HG02623 (cell line): ENCODE measurements at regions not wholly inside any gene's neighbourhood (a gene's known extent, or its start where the extent isn't known, plus 50 kb on each side); places are given as distances from the start of the nearest gene placed in this dataset.

Experiments
- ATAC-seq: cut with Tn5 transposase; IDR thresholded peaks from one replicate; pipeline ENCODE4 v1.9.1; 2021; ENCODE audit warnings: moderate library complexity; ENCODE audit not compliant: unreplicated experiment

DNA sequence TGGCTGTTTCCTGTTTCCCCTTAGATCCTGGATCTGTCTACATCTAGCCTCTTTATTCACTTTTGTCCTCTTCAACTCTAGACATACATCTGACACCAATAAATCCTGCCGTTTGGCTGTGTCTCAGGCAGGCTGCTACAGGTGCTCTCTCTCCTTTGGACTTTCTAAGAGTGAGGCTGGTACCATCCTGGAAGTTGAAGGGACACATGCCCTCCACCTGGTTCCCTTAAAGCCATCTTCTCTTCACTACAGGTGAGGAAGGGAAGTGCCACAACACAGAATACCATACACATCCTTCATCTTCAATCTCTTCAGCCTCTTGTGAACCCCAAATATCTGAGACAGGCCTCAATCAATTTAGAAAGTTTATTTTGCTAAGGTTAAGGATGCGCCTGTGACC, 137.9 kb downstream of the BACH1 start:
- no peak for ATAC-seq

DNA sequence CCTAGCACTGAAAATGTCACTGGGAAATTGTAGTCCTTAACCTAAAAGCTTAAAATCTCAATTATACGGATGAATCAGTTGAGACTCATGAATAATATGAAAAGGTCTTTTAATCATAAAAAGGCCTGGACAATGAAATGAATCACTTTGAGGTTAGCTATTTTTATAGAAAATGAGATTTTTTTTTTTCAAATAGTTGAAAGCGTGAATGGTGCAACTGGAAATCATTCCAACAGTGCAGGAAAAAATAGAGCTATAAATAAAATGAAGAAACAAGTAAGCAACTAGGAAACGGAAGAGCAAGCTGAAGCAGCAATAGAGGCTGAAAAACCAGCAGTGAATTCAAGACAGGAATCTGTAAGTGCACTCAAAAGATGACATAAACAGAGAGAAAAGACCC, 142.9 kb downstream of the BACH1 start:
- ATAC-seq: no peak

DNA sequence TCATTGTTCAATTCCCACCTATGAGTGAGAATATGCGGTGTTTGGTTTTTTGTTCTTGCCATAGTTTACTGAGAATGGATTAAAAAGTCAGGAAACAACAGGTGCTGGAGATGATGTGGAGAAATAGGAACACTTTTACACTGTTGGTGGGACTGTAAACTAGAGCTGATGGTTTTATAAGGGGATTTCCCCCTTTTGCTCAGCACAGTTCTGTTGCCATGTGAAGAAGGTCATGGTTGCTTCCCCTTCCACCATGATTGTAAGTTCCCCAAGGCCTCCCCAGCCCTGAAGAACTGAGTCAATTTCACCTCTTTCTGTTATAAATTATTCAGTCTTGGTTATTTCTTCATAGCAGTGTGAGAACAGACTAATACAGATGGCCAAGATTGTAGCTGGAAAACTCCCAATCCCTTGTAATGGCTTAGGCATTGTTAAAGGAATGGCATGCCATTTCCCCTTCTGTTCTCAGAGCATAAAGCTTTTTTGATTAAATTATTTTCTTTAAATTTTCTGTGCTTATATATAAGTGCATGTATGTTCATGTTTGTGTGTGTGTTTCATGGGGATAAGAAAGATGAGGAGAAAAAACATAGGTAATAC, 144.8 kb downstream of the BACH1 start:
- no peak for ATAC-seq

DNA sequence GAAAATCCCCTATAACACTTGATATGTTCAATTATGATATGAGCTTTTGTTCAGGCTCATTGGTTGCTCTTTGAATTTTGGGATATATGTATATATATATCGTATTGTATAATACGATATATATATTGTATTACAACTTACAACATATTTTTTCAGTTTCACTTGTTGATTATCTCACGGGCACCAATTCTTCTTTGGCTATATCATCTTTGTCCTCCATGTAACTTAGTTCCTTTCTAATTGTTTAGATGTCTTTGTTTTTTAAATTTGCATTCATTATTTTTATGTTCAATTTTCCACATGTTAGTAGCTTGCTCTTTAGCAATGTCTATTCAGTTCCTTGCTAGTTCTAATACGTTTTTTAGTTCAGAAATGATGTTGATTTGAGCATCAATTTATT, 150.0 kb downstream of the BACH1 start:
- ATAC-seq: no peak

DNA sequence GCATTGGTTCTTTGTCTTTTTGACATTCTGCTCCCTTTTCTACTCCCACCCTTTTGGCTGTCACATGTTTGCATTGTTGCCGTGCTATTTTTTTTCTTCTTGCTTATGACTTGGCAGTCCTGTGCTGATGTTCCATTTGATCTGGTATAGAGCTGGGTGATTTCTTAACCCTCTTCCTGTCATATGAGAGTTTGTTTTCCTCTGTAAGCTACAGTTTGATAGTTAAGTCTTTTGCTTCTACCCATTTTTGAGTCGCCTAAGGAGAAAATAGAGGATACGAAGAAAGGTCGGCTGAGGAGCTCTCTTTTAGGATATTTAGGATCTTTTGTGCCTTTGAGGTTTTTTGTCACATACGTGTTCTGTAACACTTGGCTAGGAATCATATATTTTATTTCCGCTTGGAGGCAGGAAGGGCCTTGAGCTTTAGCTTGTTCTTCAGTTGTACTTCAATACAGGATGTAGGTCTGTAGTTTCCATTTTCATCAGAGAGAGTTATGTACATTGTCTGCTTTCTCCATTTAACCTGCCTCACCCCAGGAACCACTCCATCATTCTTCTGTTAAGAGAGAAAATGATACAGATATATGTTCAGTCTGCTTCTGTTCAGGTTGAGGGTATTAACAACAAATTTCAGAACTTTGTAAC, 150.7 kb downstream of the BACH1 start:
- no peak for ATAC-seq

DNA sequence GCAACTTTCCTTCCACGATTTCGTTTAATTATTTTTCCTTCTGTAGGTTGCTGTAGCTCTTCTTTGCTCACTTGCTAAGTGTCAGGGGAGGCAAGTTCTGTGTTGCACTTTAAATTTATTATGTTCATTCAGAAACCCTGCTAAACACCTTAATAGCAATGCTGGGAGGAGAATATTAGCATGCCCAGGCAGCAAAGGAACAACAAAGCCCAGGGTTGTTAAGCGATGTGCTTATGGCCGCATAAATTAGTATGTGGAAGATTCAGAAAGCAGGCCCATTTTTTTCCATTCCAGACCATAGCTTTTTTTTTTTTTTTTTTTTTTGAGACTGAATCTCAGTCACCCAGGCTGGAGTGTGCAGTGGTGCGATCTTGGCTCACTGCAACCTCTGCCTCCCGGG, 151.3 kb downstream of the BACH1 start:
- no peak for ATAC-seq

DNA sequence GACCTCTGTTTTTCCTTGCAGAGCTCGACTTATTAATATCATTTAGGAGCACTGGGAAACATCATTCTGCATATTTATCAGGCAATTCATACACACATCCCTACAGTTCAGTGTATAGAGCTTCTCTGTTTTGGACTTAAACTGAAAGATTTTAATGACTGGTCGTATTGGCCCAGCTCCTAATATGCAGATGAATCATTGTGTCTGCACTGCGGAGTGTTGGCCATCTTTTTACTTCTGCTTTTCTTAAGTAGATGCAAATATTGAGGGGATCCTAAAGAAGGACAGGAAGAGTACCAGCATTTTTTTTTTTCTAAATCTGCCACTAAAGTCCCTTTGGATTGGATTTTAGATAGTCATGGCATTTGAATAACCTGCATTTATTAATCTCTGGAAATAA, 154.8 kb downstream of the BACH1 start:
- no peak for ATAC-seq

DNA sequence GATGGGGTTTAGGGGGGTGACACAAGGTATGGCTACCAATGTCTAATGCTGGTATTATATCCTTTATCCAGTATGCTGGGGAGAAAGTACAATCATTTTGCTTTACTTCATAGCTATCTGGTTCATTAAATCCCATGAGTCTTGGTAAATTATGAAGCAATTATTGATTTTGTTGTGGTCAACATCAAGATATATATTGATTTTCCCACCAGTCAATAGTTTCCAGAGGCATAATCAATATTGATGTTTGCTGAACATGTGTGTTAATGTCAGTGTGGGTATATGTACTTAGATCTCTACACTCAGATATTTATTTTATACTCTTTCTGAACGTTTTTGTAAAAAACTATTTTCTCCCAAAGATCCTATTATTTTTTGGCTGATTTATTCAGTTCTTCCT, 155.5 kb downstream of the BACH1 start:
- no peak for ATAC-seq

DNA sequence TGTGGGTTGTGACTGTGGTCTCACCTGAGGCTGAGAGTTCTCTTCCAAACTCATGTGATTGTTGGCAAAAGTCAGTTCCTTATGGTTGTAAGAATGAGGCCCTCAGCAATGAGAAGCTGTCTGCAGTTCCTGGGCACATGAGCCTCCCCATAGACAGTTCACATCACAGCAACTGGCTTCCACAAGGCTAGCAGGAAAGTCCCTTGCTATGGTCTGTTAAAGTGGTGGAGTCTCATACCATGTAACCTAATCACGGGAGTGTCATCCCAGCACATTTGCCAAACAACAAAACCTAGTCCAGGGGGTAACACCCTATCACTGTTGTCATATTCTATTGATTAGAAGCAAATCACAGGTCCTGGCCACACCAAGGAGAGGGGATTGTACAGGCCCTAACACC, 163.8 kb downstream of the BACH1 start:
- peak; percentile 45 for ATAC-seq

DNA sequence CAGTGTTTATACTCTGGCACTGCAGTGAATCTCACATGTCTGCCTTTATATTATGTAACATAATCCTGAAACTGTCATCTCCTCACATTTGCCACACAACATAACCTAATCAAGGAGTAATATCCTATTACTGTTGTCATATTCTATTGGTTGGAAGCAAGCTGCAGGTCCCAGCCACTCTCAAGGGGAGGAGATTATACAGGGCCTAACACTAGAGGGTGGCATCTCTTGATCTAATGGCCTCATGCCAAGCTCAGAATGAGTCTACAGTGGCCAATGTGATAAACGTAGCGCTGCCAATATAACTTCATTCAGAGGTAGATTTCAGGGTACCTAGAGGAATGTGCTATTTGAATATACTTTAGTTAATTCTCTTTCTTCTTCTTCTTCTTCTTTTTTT, 166.8 kb downstream of the BACH1 start:
- no peak for ATAC-seq

DNA sequence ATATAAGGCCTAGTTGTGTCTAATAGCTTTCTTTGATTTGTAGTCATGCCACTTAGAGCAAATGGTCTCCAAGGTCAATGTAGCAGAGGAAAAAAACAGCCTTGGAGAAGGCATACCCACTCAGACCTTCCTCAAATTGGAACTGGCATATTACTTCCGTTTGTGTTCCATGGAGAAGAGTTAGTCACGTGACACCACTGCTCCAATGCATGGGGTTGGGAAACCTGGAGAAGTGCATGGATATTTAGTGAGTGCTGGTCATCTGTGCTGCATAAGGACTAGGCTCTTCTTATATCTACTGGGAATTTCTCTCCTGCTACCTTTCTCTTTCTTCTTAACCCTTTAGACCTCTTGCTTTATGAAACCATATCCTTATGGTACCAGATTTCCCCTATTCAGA, 167.8 kb downstream of the BACH1 start:
- no peak for ATAC-seq

DNA sequence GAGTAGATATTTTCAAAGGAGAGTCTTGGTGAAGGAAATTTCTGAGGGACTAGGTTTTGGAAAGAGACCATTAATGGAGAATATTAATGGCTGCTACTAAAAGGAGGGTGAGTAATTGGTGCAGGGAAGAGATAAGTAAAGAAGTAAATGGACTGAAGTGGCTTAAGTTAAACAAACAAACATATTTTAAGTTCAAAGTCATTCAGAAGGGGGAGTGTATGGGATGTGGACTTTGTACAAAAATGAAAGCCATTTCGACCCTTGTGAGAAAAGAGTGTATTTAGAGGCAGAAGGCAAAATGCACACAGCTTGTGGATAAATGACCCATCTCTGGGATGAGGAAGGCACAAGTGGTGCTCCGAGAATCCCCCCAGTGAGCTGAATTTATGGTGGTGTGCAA, 171.7 kb downstream of the BACH1 start:
- ATAC-seq: no peak

DNA sequence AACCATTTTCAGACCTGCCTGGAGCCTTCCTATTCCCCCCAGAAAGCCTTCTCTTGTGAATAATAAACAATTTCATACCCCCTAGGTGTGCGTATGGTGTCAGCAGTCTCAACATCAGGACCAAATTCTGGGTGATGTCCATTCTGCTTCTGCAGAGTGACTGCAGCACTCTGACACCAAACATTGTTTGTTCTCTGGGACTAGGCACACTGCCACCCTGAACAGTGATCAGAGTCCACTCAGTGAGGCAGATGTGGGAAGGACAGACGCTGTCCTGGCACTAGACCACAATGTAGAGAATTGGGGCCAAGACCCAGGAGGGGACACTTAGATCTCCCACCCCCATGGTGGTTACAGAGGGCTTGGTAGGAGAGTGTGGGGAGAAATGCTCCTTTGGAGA, 175.1 kb downstream of the BACH1 start:
- ATAC-seq: no peak

DNA sequence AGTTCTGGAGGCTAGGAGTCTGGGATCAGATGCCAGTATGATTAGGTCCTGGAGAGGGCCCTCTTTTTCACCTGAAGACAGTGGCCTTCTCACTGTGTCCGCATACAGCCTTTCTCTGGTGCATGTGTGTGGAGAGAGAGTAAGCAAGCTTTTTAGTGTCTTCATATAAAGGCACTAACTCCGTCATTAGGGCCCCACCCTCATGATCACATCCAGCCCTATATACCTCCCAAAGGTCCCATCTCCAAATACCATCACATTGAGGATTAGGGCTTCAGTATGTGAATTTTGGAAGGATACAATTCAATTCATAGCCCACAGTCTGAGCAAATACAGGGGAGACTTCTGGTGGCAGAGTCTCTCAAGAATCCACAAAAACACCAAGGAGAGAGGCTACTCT, 176.6 kb downstream of the BACH1 start:
- ATAC-seq: no peak

DNA sequence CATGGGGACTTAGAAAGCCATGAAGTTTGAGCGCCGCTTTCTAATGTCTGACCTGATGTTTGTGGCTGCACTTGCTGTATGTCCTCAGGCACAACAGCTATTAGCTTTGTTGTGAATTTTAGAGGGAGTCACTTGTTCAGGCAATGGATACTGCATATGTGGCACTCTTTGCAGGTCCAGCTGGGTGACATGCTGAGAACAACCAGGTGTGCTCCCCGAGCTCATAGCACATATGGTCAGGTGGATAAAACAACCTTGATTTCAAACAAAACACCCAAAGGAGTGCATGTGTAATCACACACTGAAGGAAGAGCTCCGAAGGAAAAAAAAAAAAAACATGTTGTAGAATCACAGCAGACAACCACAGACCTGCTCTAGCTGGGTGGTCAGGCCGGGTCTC, 178.6 kb downstream of the BACH1 start:
- no peak for ATAC-seq

DNA sequence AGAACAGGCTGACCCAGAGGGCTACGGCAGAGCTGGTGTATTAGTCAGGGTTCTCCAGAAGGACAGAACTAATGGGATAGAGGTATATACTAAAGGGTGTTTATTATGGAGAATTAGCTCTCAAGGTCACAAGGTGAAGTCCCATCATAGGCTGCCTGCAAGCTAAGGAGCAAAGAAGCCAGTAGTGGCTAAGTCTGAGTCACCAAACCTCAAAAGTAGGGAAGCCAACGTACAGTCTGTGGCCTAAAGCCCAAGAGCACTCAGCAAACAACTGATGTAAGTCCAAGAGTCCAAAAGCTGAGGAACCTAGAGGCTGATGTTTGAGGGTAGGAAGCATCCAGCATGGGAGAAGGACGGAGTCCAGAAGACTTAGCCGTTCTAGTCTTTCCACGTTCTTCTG, 179.2 kb downstream of the BACH1 start:
- ATAC-seq: no peak

DNA sequence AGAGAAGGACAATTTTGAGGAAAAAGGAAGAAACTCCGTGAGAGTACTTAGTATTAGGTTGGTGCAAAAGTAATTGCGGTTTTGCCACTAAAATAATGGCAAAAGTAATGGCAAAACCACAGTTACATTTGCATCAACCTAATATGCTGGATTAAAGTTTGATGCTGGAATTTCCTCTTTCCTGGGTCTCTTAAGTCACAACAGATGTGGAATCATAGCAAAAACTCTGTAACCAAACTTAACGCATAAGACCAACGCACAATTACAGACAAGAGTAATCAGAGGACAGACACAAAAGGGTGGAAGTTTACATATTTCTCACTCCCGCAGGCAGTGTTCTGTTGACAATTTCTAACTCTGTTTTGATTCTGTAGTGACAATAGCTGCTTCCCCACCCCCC, 182.4 kb downstream of the BACH1 start:
- ATAC-seq: no peak

DNA sequence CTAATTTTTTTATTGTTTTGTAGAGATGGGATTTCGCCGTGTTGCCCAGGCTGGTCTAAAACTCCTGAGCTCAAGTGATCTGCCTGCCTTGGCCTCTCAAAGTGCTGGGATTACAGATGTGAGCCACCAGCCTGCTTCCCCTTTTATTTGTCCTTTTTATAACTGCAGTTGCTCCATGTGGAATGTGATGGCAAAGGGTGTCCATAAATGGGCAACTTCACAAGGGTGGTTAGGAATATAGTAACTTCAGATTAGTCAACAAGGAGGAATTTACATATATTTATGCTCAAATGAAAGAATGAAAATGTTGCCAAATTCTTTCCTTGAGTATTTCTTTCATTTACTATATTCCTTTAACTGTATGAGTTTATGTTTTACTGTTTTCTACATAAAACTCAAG, 182.9 kb downstream of the BACH1 start:
- ATAC-seq: no peak

DNA sequence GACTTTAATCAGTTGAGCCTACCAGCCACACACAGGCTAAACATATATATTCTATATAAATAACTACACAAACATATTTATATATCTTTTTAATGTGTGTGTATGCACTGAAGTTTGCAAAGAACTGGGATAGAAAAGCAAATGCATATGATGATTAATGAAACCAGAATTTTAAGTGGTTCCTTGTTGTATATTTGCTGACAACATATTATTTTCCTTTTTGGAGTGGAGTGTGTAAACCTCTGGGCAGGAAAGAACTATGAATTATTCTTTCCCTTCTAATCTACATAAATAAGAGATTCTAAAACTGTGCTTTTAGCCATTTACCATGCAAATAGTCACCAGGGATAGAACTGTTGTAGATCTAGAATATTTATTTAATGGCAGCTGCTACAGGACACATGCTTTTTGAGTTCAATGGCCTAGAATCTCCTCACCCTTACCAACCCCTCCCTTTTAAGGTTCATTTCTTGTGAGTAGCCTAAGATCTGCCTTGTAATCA, 187.6 kb downstream of the BACH1 start:
- ATAC-seq: no peak
